IPS-20b (cell line): ENCODE measurements at regions not wholly inside any gene's neighbourhood (a gene's known extent, or its start where the extent isn't known, plus 50 kb on each side); places are given as distances from the start of the nearest gene placed in this dataset.

Source experiments
- H3K27ac ChIP-seq: one replicate; pipeline ENCODE4 v1.5.1; 2013; ENCODE audit warnings: low read length
- H3K27me3 ChIP-seq: 2 replicates; pipeline ENCODE4 v1.6.1; 2013; ENCODE audit warnings: mild to moderate bottlenecking, low read length, inconsistent platforms; ENCODE audit not compliant: insufficient read depth
- H3K36me3 ChIP-seq: 2 replicates; pipeline ENCODE4 v1.6.1; 2013; ENCODE audit warnings: low read depth, mild to moderate bottlenecking, inconsistent platforms, low read length, moderate library complexity; ENCODE audit not compliant: insufficient read depth
- H3K4me1 ChIP-seq: 2 replicates; pipeline ENCODE4 v1.6.1; 2013; ENCODE audit warnings: mild to moderate bottlenecking, control low read depth, inconsistent platforms, low read length, moderate library complexity; ENCODE audit not compliant: insufficient read depth
- H3K4me3 ChIP-seq: 2 replicates; pipeline ENCODE4 v1.5.1; 2013; ENCODE audit warnings: mild to moderate bottlenecking, low read length, inconsistent platforms
- H3K9ac ChIP-seq: 2 replicates; pipeline ENCODE4 v1.6.1; 2013; ENCODE audit warnings: low read depth, mild to moderate bottlenecking, inconsistent platforms, low read length, moderate library complexity
- H3K9me3 ChIP-seq: 2 replicates; pipeline ENCODE4 v1.6.1; 2013; ENCODE audit warnings: mild to moderate bottlenecking, low read depth, low read length, inconsistent platforms; ENCODE audit not compliant: insufficient read depth

DNA sequence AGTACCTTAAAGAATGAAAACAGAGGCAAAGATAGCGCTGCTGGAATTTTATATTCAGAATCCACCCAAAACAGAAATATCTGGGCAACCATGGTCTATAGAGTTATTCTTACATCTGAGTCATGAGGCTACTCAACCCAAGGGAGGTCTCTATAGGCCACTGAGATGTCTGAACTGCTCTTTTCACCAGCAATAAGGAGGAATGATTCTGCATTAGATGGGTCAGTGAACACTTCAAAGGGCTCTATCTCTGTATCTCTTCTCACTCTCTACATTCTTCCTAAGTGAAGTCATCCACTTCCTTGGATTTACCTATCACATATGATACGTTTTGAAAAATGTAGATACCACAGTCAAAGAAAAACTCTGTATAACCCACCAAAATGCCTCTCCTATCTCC is 90.2 kb upstream of the NGF start:
- Histone ChIP-seq H3K4me1 (no peaks in the 10 kb centered on the region), H3K36me3 (no peaks in the 10 kb centered on the region), H3K27ac (no peak overlapping the region)

DNA sequence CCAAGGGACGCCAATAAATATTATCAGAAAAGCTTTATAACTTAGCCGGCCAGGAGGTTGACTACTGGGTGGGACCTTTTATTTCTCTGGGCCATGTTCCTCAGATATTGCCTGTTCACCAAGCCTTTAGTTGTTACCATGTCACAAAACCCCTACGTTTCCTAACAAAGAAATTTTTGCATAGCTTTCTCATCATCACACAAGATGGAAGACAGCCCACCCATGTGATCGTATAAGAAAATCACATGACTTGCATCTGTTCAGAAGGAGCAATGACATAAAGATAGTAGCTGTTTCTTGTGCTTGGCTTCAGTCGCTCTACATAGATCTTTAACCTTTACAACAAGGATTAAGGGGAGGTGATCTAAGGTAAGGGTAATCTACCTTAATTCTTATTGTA is 88.9 kb upstream of the NGF start:
- no peaks in the 10 kb centered on the region for H3K4me1 ChIP-seq

More for the DNA sequence above, 90.2 kb upstream of the NGF start:
- no peak overlapping the region for H3K9ac ChIP-seq
- no peaks in the 10 kb centered on the region for H3K9me3 ChIP-seq
- H3K27me3 ChIP-seq = no peaks in the 10 kb centered on the region
- H3K4me3 ChIP-seq = no peak overlapping the region

DNA sequence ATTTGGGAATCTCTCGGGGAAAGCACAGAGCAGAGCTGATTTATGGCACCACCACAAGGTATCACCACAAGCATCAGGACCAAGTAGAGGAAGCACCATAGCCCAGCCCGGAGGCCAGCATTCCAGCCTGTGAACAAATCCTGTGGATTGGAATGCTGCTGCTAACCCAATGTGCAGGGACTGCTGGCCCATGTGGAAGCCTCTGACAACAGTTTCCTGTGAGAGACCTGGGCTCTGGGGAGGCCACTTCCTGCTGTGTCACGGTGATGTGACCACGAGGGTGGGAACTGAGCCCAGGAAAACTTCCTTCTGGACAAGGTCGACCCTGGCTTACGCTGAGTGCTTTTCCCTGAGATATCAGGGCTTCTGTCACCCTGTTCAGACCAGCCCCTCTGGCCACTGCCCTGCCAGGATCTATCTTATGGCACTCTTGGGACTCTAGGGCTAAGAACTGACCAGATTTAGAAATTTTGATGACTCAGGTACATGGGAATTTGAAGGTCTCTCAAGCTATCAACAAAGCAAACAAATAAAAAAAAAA is 88.3 kb upstream of the NGF start:
- H3K27me3 ChIP-seq = no peaks in the 10 kb centered on the region
- no peak overlapping the region for H3K9ac ChIP-seq
- no peaks in the 10 kb centered on the region for H3K4me1 ChIP-seq
- H3K9me3 ChIP-seq = no peaks in the 10 kb centered on the region
- H3K27ac ChIP-seq = no peak overlapping the region
- no peak overlapping the region for H3K4me3 ChIP-seq
- no peaks in the 10 kb centered on the region for H3K36me3 ChIP-seq

More for the DNA sequence above, 88.9 kb upstream of the NGF start:
- Histone ChIP-seq H3K27me3 (no peaks in the 10 kb centered on the region), H3K27ac (no peak overlapping the region), H3K4me3 (no peak overlapping the region), H3K9ac (no peak overlapping the region), H3K36me3 (no peaks in the 10 kb centered on the region), H3K9me3 (no peaks in the 10 kb centered on the region)

DNA sequence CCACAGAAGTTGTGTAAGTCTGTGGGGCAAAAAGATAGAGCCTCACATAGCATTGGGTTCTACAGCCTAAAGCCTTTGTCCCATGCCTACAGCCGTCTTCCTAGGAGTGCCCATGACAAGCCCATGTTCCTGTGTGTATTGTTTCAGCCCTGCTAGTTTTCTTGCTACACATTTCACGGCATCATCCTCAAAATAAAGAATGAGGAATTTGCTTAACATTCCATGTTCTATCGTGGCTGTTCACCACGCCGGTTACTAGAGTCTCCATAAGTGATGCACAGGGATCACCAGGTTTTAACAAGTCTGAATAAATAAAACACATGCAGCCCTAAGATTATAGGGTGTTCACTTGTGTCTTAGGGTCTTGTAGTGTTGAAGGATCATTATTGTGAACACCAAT is 87.4 kb upstream of the NGF start:
- no peak overlapping the region for H3K9ac ChIP-seq
- H3K27me3 ChIP-seq = no peaks in the 10 kb centered on the region
- no peaks in the 10 kb centered on the region for H3K4me1 ChIP-seq
- no peaks in the 10 kb centered on the region for H3K9me3 ChIP-seq
- H3K27ac ChIP-seq = no peak overlapping the region
- no peak overlapping the region for H3K4me3 ChIP-seq
- H3K36me3 ChIP-seq = no peaks in the 10 kb centered on the region

DNA sequence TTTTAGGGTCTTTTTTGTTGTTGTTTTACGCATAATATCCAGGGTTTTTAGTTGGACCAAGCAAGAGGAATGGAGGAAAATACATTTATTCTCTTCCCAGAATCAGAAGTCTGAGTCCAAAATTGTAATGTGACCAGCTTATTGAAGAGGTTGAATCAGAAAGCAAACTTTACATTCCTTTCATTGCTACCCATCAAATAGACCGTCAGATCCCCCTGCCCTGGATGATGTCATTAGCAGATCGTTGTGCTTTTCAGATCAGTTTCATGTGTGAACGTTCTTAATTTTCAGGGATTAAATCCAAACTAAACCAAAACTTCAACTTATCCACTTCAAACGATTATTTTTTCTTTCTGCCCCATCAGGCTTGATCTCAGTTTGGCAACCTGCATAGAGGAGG is 85.7 kb upstream of the NGF start:
- no peak overlapping the region for H3K9ac ChIP-seq

DNA sequence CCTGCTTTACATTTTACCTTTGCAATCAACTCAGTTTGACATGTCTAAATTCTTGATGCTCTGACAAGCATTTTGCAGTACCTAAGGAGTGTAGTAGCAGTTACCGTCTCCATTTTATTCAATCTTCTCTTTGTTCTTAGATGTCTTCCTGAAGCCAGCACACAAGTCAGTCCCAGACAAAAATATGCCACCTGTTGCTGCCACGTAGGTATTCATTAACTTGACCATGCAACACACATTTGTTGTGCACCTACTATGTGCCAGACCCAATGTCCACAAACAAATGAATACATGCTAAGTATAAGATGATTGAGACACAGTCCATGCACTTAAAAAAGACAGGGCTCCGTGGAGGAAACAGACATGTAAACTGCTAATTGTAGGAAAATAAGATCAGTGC is 81.5 kb upstream of the NGF start:
- H3K36me3 ChIP-seq = no peaks in the 10 kb centered on the region
- H3K4me3 ChIP-seq = no peak overlapping the region
- no peak overlapping the region for H3K9ac ChIP-seq
- no peak overlapping the region for H3K27ac ChIP-seq
- H3K27me3 ChIP-seq = no peaks in the 10 kb centered on the region
- no peaks in the 10 kb centered on the region for H3K4me1 ChIP-seq
- peaks cover 4% of the 10 kb centered on the region; the same call in 1 of the 2 replicates for H3K9me3 ChIP-seq

More for the DNA sequence above, 85.7 kb upstream of the NGF start:
- H3K4me1 ChIP-seq = no peaks in the 10 kb centered on the region
- no peak overlapping the region for H3K27ac ChIP-seq
- no peaks in the 10 kb centered on the region for H3K9me3 ChIP-seq
- H3K36me3 ChIP-seq = no peaks in the 10 kb centered on the region
- H3K27me3 ChIP-seq = no peaks in the 10 kb centered on the region
- H3K4me3 ChIP-seq = no peak overlapping the region

DNA sequence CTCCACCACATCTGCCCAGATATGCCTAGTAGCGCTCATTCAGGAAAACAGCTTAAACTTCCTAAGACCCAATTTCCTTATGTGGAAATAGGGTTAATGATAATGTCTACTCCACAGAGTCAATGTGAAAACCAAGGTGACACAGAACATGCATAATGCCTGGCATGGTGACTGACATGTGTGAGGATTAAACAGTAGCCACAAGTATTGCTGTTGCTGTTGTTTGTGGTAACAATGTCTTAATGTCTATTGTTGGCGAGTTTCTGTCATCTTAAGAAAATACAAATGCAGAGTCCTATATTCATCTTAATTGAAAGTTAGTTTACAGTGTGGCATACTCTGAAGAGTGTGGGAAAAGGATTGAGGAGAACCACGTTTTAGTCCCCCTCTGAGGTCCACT is 75.6 kb upstream of the NGF start:
- H3K9me3 ChIP-seq = peaks cover 4% of the 10 kb centered on the region; the same call in 1 of the 2 replicates
- H3K4me1 ChIP-seq = no peaks in the 10 kb centered on the region; the same call in 1 of the 2 replicates
- H3K27me3 ChIP-seq = no peaks in the 10 kb centered on the region
- H3K9ac ChIP-seq = no peak overlapping the region
- H3K27ac ChIP-seq = no peak overlapping the region
- H3K36me3 ChIP-seq = no peaks in the 10 kb centered on the region
- no peak overlapping the region for H3K4me3 ChIP-seq

DNA sequence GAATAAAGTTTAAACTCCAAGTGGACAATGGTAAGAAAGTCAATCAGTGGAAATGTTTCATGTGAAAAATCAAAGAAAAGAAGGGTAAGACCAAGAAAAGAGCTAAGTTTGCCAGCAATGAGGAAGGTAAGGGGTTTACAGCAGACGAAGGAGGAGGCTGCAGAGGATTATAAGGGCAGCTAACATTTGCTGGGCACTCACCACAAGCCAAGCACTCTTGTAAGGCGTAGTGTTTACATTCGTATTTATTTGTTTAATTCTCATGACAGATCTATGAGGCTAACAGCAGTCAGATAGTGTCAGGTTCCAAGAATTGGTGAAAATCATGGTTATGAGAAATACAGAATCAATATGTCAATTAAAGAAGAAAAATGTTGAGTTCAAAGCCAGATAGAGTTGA is 75.2 kb upstream of the NGF start:
- no peaks in the 10 kb centered on the region for H3K27me3 ChIP-seq
- H3K27ac ChIP-seq = no peak overlapping the region
- no peak overlapping the region for H3K9ac ChIP-seq
- H3K4me1 ChIP-seq = no peaks in the 10 kb centered on the region; the same call in 1 of the 2 replicates
- H3K9me3 ChIP-seq = peaks cover 4% of the 10 kb centered on the region; the same call in 1 of the 2 replicates
- H3K4me3 ChIP-seq = no peak overlapping the region
- H3K36me3 ChIP-seq = no peaks in the 10 kb centered on the region

DNA sequence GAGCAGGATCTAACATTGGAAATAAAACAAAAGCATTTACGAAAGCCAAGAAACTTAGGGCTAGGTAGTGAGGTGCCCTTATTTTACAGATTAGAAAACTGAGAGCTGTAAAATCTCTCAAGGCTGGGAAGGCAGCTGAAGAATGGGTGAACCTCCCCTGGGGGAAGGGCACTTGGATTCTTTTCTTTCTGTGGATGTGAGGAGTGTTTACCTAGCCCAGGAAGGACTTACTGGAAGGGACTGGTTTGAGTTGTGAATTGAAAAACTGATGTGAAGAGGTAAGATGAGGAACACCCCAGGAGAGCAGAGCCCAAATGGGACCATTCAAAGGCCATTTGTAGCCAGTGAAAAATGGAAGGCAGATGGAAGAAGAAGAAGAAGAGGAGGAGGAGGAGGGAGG is 74.7 kb upstream of the NGF start:
- H3K4me3 ChIP-seq = no peak overlapping the region
- H3K9me3 ChIP-seq = peaks cover 4% of the 10 kb centered on the region; the same call in 1 of the 2 replicates
- H3K4me1 ChIP-seq = no peaks in the 10 kb centered on the region; the same call in 1 of the 2 replicates
- no peak overlapping the region for H3K9ac ChIP-seq
- no peaks in the 10 kb centered on the region for H3K27me3 ChIP-seq
- H3K36me3 ChIP-seq = no peaks in the 10 kb centered on the region
- no peak overlapping the region for H3K27ac ChIP-seq

DNA sequence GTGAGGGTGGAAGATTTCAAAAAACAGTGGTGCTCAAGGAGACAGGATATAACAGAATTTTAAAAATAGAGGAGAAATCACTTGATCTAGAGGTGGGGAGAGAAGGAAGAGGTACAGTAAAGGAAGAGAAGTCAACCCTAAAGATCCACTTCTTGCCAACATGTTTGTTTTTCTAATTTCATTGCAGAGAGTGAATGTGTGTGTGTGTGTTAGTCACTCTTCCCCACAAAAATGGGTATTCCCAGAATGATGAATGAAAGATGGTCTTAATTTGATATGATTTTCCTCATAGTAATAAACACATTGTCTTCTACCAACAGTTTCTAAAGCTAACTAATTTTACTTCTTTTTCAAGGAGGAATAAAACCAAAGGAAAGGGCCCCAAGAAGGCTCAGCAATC is 74.2 kb upstream of the NGF start:
- H3K36me3 ChIP-seq = no peaks in the 10 kb centered on the region
- H3K27ac ChIP-seq = no peak overlapping the region
- H3K4me1 ChIP-seq = no peaks in the 10 kb centered on the region; the same call in 1 of the 2 replicates
- no peaks in the 10 kb centered on the region for H3K27me3 ChIP-seq
- no peak overlapping the region for H3K4me3 ChIP-seq
- no peak overlapping the region for H3K9ac ChIP-seq
- peaks cover 4% of the 10 kb centered on the region; the same call in 1 of the 2 replicates for H3K9me3 ChIP-seq

DNA sequence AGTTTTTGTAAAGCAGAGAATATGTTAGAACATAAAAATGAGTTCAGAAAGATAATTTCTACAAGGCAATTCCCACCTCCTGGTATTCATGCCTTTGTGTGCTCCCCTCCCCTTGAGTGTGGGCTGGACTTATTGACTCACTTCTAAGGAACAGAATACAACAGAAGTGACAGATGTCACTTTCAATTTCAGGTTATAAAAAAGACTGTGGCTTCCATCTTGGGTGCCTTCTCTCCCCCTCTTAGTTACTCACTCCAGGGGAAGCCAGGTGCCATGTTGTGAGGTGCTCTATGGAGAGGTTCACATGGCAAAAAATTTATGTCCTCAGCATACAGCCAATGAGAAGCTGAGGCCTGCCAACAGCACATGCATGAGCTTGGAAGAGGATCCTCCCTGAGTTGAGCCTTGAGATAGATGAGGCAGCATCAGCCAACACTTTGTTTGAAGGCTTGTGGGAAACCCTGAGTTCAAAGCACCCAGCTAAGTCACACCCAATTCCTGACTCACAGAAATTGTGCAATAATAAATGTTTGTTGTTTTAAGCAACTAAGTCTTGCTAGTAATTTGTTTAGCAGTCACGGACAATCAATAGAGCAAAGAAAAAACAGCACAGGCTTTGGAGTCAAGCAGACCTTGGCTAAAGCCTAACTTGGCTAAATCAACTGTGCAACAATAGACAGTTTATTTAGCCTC is 73.5 kb upstream of the NGF start:
- Histone ChIP-seq H3K27me3 (no peaks in the 10 kb centered on the region), H3K9me3 (no peaks in the 10 kb centered on the region), H3K36me3 (no peaks in the 10 kb centered on the region), H3K4me3 (no peak overlapping the region), H3K9ac (no peak overlapping the region), H3K27ac (no peak overlapping the region), H3K4me1 (no peaks in the 10 kb centered on the region; the same call in 1 of the 2 replicates)
